HEK293 (cell line): ENCODE measurements at regions not wholly inside any gene's neighbourhood (a gene's known extent, or its start where the extent isn't known, plus 50 kb on each side); places are given as distances from the start of the nearest gene placed in this dataset.

ENCODE experiments used
- EGR2 ChIP-seq: fragments of 450-650 bp; formaldehyde crosslinking; IDR thresholded peaks from 2 replicates; pipeline ENCODE4 v1.5.1; 2016; ENCODE audit warnings: low read depth, missing biosample characterization, missing genetic modification characterization
- YY1 ChIP-seq: fragments of 450-650 bp; formaldehyde crosslinking; IDR thresholded peaks from 2 replicates; pipeline ENCODE4 v1.5.1; 2018; ENCODE audit warnings: missing biosample characterization, missing genetic modification characterization
- ZFP3 ChIP-seq: fragments of 450-650 bp; formaldehyde crosslinking; IDR thresholded peaks from 2 replicates; pipeline ENCODE4 v1.5.1; 2016; ENCODE audit warnings: low read depth, missing biosample characterization, missing genetic modification characterization
- ZNF138 ChIP-seq: fragments of 450-650 bp; formaldehyde crosslinking; IDR thresholded peaks from 2 replicates; pipeline ENCODE4 v1.5.1; 2016; ENCODE audit warnings: missing biosample characterization, missing genetic modification characterization, borderline replicate concordance
- ZNF174 ChIP-seq: fragments of 450-650 bp; formaldehyde crosslinking; IDR thresholded peaks from 2 replicates; pipeline ENCODE4 v1.5.0; 2017; ENCODE audit warnings: missing biosample characterization, mild to moderate bottlenecking, missing genetic modification characterization
- ZNF292 ChIP-seq: fragments of 450-650 bp; formaldehyde crosslinking; IDR thresholded peaks from 2 replicates; pipeline ENCODE4 v1.5.1; 2016; ENCODE audit warnings: low read depth, missing biosample characterization, missing genetic modification characterization, borderline replicate concordance
- ZNF362 ChIP-seq: fragments of 450-650 bp; formaldehyde crosslinking; IDR thresholded peaks from 2 replicates; pipeline ENCODE4 v1.5.1; 2016; ENCODE audit warnings: missing biosample characterization, missing genetic modification characterization
- ZNF600 ChIP-seq: fragments of 450-650 bp; formaldehyde crosslinking; IDR thresholded peaks from 2 replicates; pipeline ENCODE4 v1.5.1; 2016; ENCODE audit warnings: missing biosample characterization, missing genetic modification characterization
- TF ChIP-seq, protein P1 (sequence below): fragments of 450-650 bp; formaldehyde crosslinking; IDR thresholded peaks from 2 replicates; pipeline ENCODE4 v1.5.1; 2016; ENCODE audit warnings: missing biosample characterization, missing genetic modification characterization, low read depth
- TF ChIP-seq, protein P2 (sequence below): fragments of 450-650 bp; formaldehyde crosslinking; IDR thresholded peaks from 2 replicates; pipeline ENCODE4 v1.5.1; 2016; ENCODE audit warnings: missing biosample characterization, missing genetic modification characterization
- TF ChIP-seq, protein P3 (sequence below): fragments of 450-650 bp; formaldehyde crosslinking; IDR thresholded peaks from 2 replicates; pipeline ENCODE4 v1.5.1; 2016; ENCODE audit warnings: missing biosample characterization, missing genetic modification characterization, borderline replicate concordance
- TF ChIP-seq, protein P4 (sequence below): fragments of 450-650 bp; IDR thresholded peaks from 2 replicates; pipeline ENCODE4 v1.5.1; 2018; ENCODE audit warnings: missing biosample characterization, missing genetic modification characterization

DNA sequence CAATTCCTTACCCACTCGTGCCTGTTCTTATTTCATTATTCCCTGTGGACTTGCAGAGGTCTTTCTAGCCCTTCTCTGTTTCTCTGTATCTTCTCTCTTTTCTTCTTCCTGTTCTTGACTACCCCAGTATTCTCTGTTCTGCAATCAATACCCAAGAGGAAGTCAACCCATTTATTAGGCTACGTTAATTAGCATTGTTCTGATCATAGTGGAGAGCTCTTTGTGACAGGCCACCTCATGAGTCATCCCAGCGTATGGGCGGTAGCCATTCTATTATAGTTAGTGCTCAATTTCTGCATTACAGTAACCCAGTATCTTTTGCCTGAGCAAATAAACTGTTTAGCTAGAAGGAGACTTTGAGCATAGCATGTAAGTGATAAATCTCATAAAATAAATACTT, 259.5 kb upstream of the GRM7 start:
- TF ChIP-seq, protein P1, sequence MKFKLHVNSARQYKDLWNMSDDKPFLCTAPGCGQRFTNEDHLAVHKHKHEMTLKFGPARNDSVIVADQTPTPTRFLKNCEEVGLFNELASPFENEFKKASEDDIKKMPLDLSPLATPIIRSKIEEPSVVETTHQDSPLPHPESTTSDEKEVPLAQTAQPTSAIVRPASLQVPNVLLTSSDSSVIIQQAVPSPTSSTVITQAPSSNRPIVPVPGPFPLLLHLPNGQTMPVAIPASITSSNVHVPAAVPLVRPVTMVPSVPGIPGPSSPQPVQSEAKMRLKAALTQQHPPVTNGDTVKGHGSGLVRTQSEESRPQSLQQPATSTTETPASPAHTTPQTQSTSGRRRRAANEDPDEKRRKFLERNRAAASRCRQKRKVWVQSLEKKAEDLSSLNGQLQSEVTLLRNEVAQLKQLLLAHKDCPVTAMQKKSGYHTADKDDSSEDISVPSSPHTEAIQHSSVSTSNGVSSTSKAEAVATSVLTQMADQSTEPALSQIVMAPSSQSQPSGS = no peak
- TF ChIP-seq, protein P2, sequence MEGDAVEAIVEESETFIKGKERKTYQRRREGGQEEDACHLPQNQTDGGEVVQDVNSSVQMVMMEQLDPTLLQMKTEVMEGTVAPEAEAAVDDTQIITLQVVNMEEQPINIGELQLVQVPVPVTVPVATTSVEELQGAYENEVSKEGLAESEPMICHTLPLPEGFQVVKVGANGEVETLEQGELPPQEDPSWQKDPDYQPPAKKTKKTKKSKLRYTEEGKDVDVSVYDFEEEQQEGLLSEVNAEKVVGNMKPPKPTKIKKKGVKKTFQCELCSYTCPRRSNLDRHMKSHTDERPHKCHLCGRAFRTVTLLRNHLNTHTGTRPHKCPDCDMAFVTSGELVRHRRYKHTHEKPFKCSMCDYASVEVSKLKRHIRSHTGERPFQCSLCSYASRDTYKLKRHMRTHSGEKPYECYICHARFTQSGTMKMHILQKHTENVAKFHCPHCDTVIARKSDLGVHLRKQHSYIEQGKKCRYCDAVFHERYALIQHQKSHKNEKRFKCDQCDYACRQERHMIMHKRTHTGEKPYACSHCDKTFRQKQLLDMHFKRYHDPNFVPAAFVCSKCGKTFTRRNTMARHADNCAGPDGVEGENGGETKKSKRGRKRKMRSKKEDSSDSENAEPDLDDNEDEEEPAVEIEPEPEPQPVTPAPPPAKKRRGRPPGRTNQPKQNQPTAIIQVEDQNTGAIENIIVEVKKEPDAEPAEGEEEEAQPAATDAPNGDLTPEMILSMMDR (tag by site-specific recombination) = no peak
- TF ChIP-seq YY1 (tag by site-specific recombination) (no peak), EGR2 (tag by site-specific recombination) (no peak), ZNF138 (tag by site-specific recombination) (no peak), ZNF600 (tag by site-specific recombination) (no peak), ZNF174 (no peak), ZFP3 (no peak), ZNF292 (no peak), ZNF362 (no peak)
- TF ChIP-seq, protein P3, sequence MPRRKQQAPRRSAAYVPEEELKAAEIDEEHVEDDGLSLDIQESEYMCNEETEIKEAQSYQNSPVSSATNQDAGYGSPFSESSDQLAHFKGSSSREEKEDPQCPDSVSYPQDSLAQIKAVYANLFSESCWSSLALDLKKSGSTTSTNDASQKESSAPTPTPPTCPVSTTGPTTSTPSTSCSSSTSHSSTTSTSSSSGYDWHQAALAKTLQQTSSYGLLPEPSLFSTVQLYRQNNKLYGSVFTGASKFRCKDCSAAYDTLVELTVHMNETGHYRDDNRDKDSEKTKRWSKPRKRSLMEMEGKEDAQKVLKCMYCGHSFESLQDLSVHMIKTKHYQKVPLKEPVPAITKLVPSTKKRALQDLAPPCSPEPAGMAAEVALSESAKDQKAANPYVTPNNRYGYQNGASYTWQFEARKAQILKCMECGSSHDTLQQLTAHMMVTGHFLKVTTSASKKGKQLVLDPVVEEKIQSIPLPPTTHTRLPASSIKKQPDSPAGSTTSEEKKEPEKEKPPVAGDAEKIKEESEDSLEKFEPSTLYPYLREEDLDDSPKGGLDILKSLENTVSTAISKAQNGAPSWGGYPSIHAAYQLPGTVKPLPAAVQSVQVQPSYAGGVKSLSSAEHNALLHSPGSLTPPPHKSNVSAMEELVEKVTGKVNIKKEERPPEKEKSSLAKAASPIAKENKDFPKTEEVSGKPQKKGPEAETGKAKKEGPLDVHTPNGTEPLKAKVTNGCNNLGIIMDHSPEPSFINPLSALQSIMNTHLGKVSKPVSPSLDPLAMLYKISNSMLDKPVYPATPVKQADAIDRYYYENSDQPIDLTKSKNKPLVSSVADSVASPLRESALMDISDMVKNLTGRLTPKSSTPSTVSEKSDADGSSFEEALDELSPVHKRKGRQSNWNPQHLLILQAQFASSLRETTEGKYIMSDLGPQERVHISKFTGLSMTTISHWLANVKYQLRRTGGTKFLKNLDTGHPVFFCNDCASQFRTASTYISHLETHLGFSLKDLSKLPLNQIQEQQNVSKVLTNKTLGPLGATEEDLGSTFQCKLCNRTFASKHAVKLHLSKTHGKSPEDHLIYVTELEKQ (tag by site-specific recombination) = no peak
- TF ChIP-seq, protein P4, sequence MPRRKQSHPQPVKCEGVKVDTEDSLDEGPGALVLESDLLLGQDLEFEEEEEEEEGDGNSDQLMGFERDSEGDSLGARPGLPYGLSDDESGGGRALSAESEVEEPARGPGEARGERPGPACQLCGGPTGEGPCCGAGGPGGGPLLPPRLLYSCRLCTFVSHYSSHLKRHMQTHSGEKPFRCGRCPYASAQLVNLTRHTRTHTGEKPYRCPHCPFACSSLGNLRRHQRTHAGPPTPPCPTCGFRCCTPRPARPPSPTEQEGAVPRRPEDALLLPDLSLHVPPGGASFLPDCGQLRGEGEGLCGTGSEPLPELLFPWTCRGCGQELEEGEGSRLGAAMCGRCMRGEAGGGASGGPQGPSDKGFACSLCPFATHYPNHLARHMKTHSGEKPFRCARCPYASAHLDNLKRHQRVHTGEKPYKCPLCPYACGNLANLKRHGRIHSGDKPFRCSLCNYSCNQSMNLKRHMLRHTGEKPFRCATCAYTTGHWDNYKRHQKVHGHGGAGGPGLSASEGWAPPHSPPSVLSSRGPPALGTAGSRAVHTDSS (tag by site-specific recombination) = no peak
